ENCODE measurements at regions not wholly inside any gene's neighbourhood (a gene's known extent, or its start where the extent isn't known, plus 50 kb on each side); places are given as distances from the start of the nearest gene placed in this dataset.

GRCh38 chr13:39803156-39803555, 147.7 kb downstream of the COG6 start:
- no peak for TF ChIP-seq GATA3 (IDR thresholded peaks at IDR 0.05; ENCODE audit: low read depth, low read length)

GRCh38 chr13:39803851-39804250, 148.4 kb downstream of the COG6 start:
- no peak for TF ChIP-seq GATA3 (IDR thresholded peaks at IDR 0.05; ENCODE audit: low read depth, low read length)
- no peak for TF ChIP-seq GATA2 (IDR thresholded peaks at IDR 0.05; ENCODE audit: low read depth, low read length)

- TF ChIP-seq GATA3 (IDR thresholded peaks at IDR 0.05; ENCODE audit: low read depth, low read length) (no peak), GATA2 (IDR thresholded peaks at IDR 0.05; ENCODE audit: low read depth, low read length) (no peak)
These were observed 149.1 kb downstream of the COG6 start for GRCh38 chr13:39804332-39805210.

GRCh38 chr13:39809466-39809865, 154.0 kb downstream of the COG6 start:
- no peak for TF ChIP-seq GATA3 (IDR thresholded peaks at IDR 0.05; ENCODE audit: low read depth, low read length)
- TF ChIP-seq GATA2 (IDR thresholded peaks at IDR 0.05; ENCODE audit: low read depth, low read length), result no peak

GRCh38 chr13:39810091-39810877, 154.8 kb downstream of the COG6 start:
- TF ChIP-seq GATA2 (IDR thresholded peaks at IDR 0.05; ENCODE audit: low read depth, low read length) (no peak), GATA3 (IDR thresholded peaks at IDR 0.05; ENCODE audit: low read depth, low read length) (no peak)

- TF ChIP-seq GATA3 (IDR thresholded peaks at IDR 0.05; ENCODE audit: low read depth, low read length) (no peak), GATA2 (IDR thresholded peaks at IDR 0.05; ENCODE audit: low read depth, low read length) (no peak)
These were observed 155.6 kb downstream of the COG6 start for GRCh38 chr13:39811051-39811450.

GRCh38 chr13:39811696-39812095, 156.2 kb downstream of the COG6 start:
- no peak for TF ChIP-seq GATA2 (IDR thresholded peaks at IDR 0.05; ENCODE audit: low read depth, low read length)
- TF ChIP-seq GATA3 (IDR thresholded peaks at IDR 0.05; ENCODE audit: low read depth, low read length), result no peak

- TF ChIP-seq GATA3 (IDR thresholded peaks at IDR 0.05; ENCODE audit: low read depth, low read length), result no peak
- TF ChIP-seq GATA2 (IDR thresholded peaks at IDR 0.05; ENCODE audit: low read depth, low read length), result no peak
These were observed 160.1 kb downstream of the COG6 start for GRCh38 chr13:39815345-39816111.

- TF ChIP-seq GATA3 (IDR thresholded peaks at IDR 0.05; ENCODE audit: low read depth, low read length) (no peak), GATA2 (IDR thresholded peaks at IDR 0.05; ENCODE audit: low read depth, low read length) (no peak)
These were observed 161.5 kb downstream of the COG6 start for GRCh38 chr13:39816936-39817335.

GRCh38 chr13:39818953-39819352, 163.5 kb downstream of the COG6 start:
- TF ChIP-seq GATA3 (IDR thresholded peaks at IDR 0.05; ENCODE audit: low read depth, low read length) (no peak), GATA2 (IDR thresholded peaks at IDR 0.05; ENCODE audit: low read depth, low read length) (no peak)

GRCh38 chr13:39820606-39821005, 165.1 kb downstream of the COG6 start:
- no peak for TF ChIP-seq GATA3 (IDR thresholded peaks at IDR 0.05; ENCODE audit: low read depth, low read length)
- TF ChIP-seq GATA2 (IDR thresholded peaks at IDR 0.05; ENCODE audit: low read depth, low read length), result no peak; the same call in 1 of the 2 replicates

- TF ChIP-seq GATA2 (IDR thresholded peaks at IDR 0.05; ENCODE audit: low read depth, low read length), result no peak
These were observed 166.5 kb downstream of the COG6 start for GRCh38 chr13:39821977-39822376.

GRCh38 chr13:39822437-39822836, 167.0 kb downstream of the COG6 start:
- TF ChIP-seq GATA2 (IDR thresholded peaks at IDR 0.05; ENCODE audit: low read depth, low read length) (no peak), GATA3 (IDR thresholded peaks at IDR 0.05; ENCODE audit: low read depth, low read length) (no peak)

GRCh38 chr13:39823063-39823713, 167.7 kb downstream of the COG6 start:
- no peak for TF ChIP-seq GATA2 (IDR thresholded peaks at IDR 0.05; ENCODE audit: low read depth, low read length)
- TF ChIP-seq GATA3 (IDR thresholded peaks at IDR 0.05; ENCODE audit: low read depth, low read length), result no peak

Data from SH-SY5Y (cell line).